Neuron (in vitro differentiated cells): ENCODE measurements at regions not wholly inside any gene's neighbourhood (a gene's known extent, or its start where the extent isn't known, plus 50 kb on each side); places are given as distances from the start of the nearest gene placed in this dataset.

Experiments
- H2AFZ ChIP-seq: one replicate; pipeline ENCODE4 v1.6.1; 2013; ENCODE audit warnings: low read depth, mild to moderate bottlenecking, inconsistent platforms, low read length, moderate library complexity
- H3K27me3 ChIP-seq: one replicate; pipeline ENCODE4 v1.6.1; 2013; ENCODE audit warnings: low read length; ENCODE audit not compliant: insufficient read depth
- H3K36me3 ChIP-seq: one replicate; pipeline ENCODE4 v1.6.1; 2013; ENCODE audit warnings: low read length; ENCODE audit not compliant: insufficient read depth
- H3K4me1 ChIP-seq: one replicate; pipeline ENCODE4 v1.6.1; 2013; ENCODE audit warnings: low read length; ENCODE audit not compliant: insufficient read depth
- H3K4me3 ChIP-seq: 2 replicates; pipeline ENCODE4 v1.5.1; 2013; ENCODE audit warnings: mild to moderate bottlenecking, low read length, moderate library complexity
- H3K9me3 ChIP-seq: one replicate; pipeline ENCODE4 v1.6.1; 2013; ENCODE audit warnings: low read length

GRCh38 chr10:60454336-60454735, 64.7 kb upstream of the ANK3 start:
- Histone ChIP-seq H3K4me1 (no peaks in the 10 kb centered on the region), H3K27me3 (no peaks in the 10 kb centered on the region), H3K9me3 (no peaks in the 10 kb centered on the region), H3K4me3 (no peak overlapping the region), H2AFZ (no peak overlapping the region), H3K36me3 (no peaks in the 10 kb centered on the region)

GRCh38 chr10:60453036-60453435, 63.4 kb upstream of the ANK3 start:
- Histone ChIP-seq H3K9me3 (no peaks in the 10 kb centered on the region), H3K4me1 (peaks cover 2% of the 10 kb centered on the region), H3K4me3 (no peak overlapping the region), H2AFZ (no peak overlapping the region), H3K36me3 (no peaks in the 10 kb centered on the region), H3K27me3 (no peaks in the 10 kb centered on the region)

GRCh38 chr10:60450291-60450690, 60.6 kb upstream of the ANK3 start:
- Histone ChIP-seq H3K4me3 (no peak overlapping the region), H3K36me3 (no peaks in the 10 kb centered on the region), H3K4me1 (peaks cover 10% of the 10 kb centered on the region)

GRCh38 chr10:60448246-60448645, 58.6 kb upstream of the ANK3 start:
- Histone ChIP-seq H3K27me3 (no peaks in the 10 kb centered on the region), H3K4me3 (no peak overlapping the region), H2AFZ (no peak overlapping the region), H3K4me1 (peaks cover 10% of the 10 kb centered on the region), H3K36me3 (no peaks in the 10 kb centered on the region), H3K9me3 (no peaks in the 10 kb centered on the region)

More at GRCh38 chr10:60450291-60450690, 60.6 kb upstream of the ANK3 start:
- Histone ChIP-seq H3K27me3 (no peaks in the 10 kb centered on the region), H2AFZ (no peak overlapping the region), H3K9me3 (no peaks in the 10 kb centered on the region)

- Histone ChIP-seq H2AFZ (no peak overlapping the region), H3K4me1 (peaks cover 10% of the 10 kb centered on the region), H3K9me3 (no peaks in the 10 kb centered on the region), H3K36me3 (no peaks in the 10 kb centered on the region), H3K27me3 (no peaks in the 10 kb centered on the region), H3K4me3 (no peak overlapping the region)
These were observed 57.2 kb upstream of the ANK3 start for GRCh38 chr10:60446851-60447250.

- H3K36me3 ChIP-seq: no peaks in the 10 kb centered on the region
- no peaks in the 10 kb centered on the region for H3K27me3 ChIP-seq
- H3K4me3 ChIP-seq: no peak overlapping the region
- no peak overlapping the region for H2AFZ ChIP-seq
- peaks cover 10% of the 10 kb centered on the region for H3K4me1 ChIP-seq
- H3K9me3 ChIP-seq: no peaks in the 10 kb centered on the region
These were observed 56.6 kb upstream of the ANK3 start for GRCh38 chr10:60446070-60446833.

- H3K27me3 ChIP-seq: no peaks in the 10 kb centered on the region
- no peaks in the 10 kb centered on the region for H3K36me3 ChIP-seq
- no peak overlapping the region for H3K4me3 ChIP-seq
- H3K4me1 ChIP-seq: peaks cover 10% of the 10 kb centered on the region
- no peak overlapping the region for H2AFZ ChIP-seq
- H3K9me3 ChIP-seq: no peaks in the 10 kb centered on the region
These were observed 54.9 kb upstream of the ANK3 start for GRCh38 chr10:60444494-60445064.

GRCh38 chr10:60443346-60443745, 53.7 kb upstream of the ANK3 start:
- H3K27me3 ChIP-seq: no peaks in the 10 kb centered on the region
- no peak overlapping the region for H3K4me3 ChIP-seq
- no peaks in the 10 kb centered on the region for H3K36me3 ChIP-seq
- H2AFZ ChIP-seq: no peak overlapping the region
- peaks cover 8% of the 10 kb centered on the region for H3K4me1 ChIP-seq
- no peaks in the 10 kb centered on the region for H3K9me3 ChIP-seq

- Histone ChIP-seq H3K9me3 (no peaks in the 10 kb centered on the region), H2AFZ (no peak overlapping the region), H3K36me3 (no peaks in the 10 kb centered on the region), H3K4me1 (peaks cover 8% of the 10 kb centered on the region), H3K4me3 (no peak overlapping the region), H3K27me3 (no peaks in the 10 kb centered on the region)
These were observed 51.8 kb upstream of the ANK3 start for GRCh38 chr10:60441515-60441914.

- H3K9me3 ChIP-seq: no peaks in the 10 kb centered on the region
- H2AFZ ChIP-seq: no peak overlapping the region
- H3K4me3 ChIP-seq: no peak overlapping the region
- no peaks in the 10 kb centered on the region for H3K36me3 ChIP-seq
- H3K4me1 ChIP-seq: no peaks in the 10 kb centered on the region
- no peaks in the 10 kb centered on the region for H3K27me3 ChIP-seq
These were observed 50.0 kb upstream of the ANK3 start for GRCh38 chr10:60439641-60440040.
